HepG2 (cell line): ENCODE measurements at regions not wholly inside any gene's neighbourhood (a gene's known extent, or its start where the extent isn't known, plus 50 kb on each side); places are given as distances from the start of the nearest gene placed in this dataset.

Experiments
- ATAC-seq: fragments of 200-7000 bp; cut with Tn5 transposase; 3 replicates; pipeline ENCODE4 v1.9.1; 2020; ENCODE audit warnings: mild to moderate bottlenecking, moderate library complexity
- BruUV-seq: library from RNA; stranded (reverse); fragments of 400-500 nt; replicated peaks from 2 replicates; lab custom pipeline; 2021; lab: Mats Ljungman, UMichigan
- CTCF ChIA-PET: fragments of 300-600 bp; formaldehyde crosslinking; extraction: SDS; loops from one replicate; lab custom pipeline; 2021; ENCODE audit warnings: low total read pairs, inconsistent platforms, low intra/inter-chr PET ratio; lab: Yijun Ruan, JAX
- POLR2A ChIA-PET: fragments of 350-600 bp; sonication (Branson Sonifier 250); formaldehyde crosslinking; loops from one replicate; lab custom pipeline; 2020; ENCODE audit warnings: antibody characterized with exemption, inconsistent platforms; lab: Yijun Ruan, JAX
- DNase-seq: peaks from one replicate; pipeline ENCODE4 v3.0.0-alpha.2; 2015; ENCODE audit warnings: low spot score
- FAIRE-seq: peaks from 3 replicates; lab custom pipeline; 2011; peaks lifted over from hg19 to GRCh38; lab: Jason Lieb, UNC
- H2AFZ ChIP-seq: one replicate; pipeline ENCODE4 v1.6.1; 2011; ENCODE audit warnings: low read length, inconsistent platforms
- H3K27ac ChIP-seq: fragments of 300-600 bp; 3 replicates; pipeline ENCODE4 v1.8.0; 2011; ENCODE audit warnings: mixed run types, mild to moderate bottlenecking, mixed read lengths, low read length, inconsistent platforms; ENCODE audit not compliant: insufficient read depth; ENCODE audit errors: extremely low read length
- H3K27me3 ChIP-seq, 2 experiments: fragments of 200-600 bp in 1 of 2; 2 replicates in 1 of 2; 3 replicates in 1 of 2; pipeline versions ENCODE4 v1.6.0 to v1.8.0; 2011; ENCODE audit warnings: low read length in 2 of 2, mild to moderate bottlenecking in 2 of 2, moderate library complexity in 2 of 2, inconsistent platforms in 1 of 2; ENCODE audit not compliant: insufficient read depth in 2 of 2, control insufficient read depth in 1 of 2
- H3K36me3 ChIP-seq, 2 experiments: fragments of 200-600 bp in 1 of 2; replicated peaks in 1 of 2; 2 replicates in 1 of 2; 3 replicates in 1 of 2; pipeline versions ENCODE4 v1.5.1 to v1.8.0; 2011; ENCODE audit warnings: low read length in 2 of 2, inconsistent platforms in 1 of 2; ENCODE audit not compliant: insufficient read depth in 2 of 2, control insufficient read depth in 1 of 2
- H3K4me1 ChIP-seq: 2 replicates; pipeline ENCODE4 v1.5.1; 2012; ENCODE audit warnings: low read length, inconsistent platforms; ENCODE audit not compliant: insufficient read depth
- H3K4me2 ChIP-seq: 2 replicates; pipeline ENCODE4 v1.6.0; 2011; ENCODE audit warnings: low read depth, low read length, inconsistent platforms
- H3K4me3 ChIP-seq, 3 experiments: fragments of 200-600 bp in 1 of 3; sonication (generic), shearing (Covaris generic) in 1 of 3; replicated peaks in 1 of 3; 2 replicates each; pipeline ENCODE4 v1.5.1; 2011 to 2016; ENCODE audit warnings: low read length in 3 of 3, inconsistent platforms in 2 of 3, low read depth in 2 of 3, mild to moderate bottlenecking in 2 of 3, control low read depth in 1 of 3, mixed read lengths in 1 of 3; ENCODE audit not compliant: insufficient read depth in 1 of 3
- H3K79me2 ChIP-seq: one replicate; pipeline ENCODE4 v1.6.1; 2011; ENCODE audit warnings: low read length, inconsistent platforms; ENCODE audit not compliant: insufficient read depth
- H3K9ac ChIP-seq: 2 replicates; pipeline ENCODE4 v1.6.0; 2011; ENCODE audit warnings: mild to moderate bottlenecking, low read depth, low read length, inconsistent platforms; ENCODE audit not compliant: insufficient read depth
- H3K9me3 ChIP-seq: 2 replicates; pipeline ENCODE4 v1.5.1; 2012; ENCODE audit warnings: mild to moderate bottlenecking, low read length
- H4K20me1 ChIP-seq: 2 replicates; pipeline ENCODE4 v1.6.0; 2011; ENCODE audit warnings: inconsistent platforms, mild to moderate bottlenecking, low read length, moderate library complexity; ENCODE audit not compliant: insufficient read depth
- CBX2 ChIP-seq, 2 experiments: fragments of 200-600 bp in 1 of 2; sonication (generic); formaldehyde crosslinking in 1 of 2; IDR thresholded peaks; 2 replicates each; pipeline versions ENCODE4 v1.7.0 to v1.8.1; 2018 to 2022; ENCODE audit warnings: low read depth in 2 of 2, low read length in 1 of 2, mild to moderate bottlenecking in 1 of 2, missing genetic modification reagents in 1 of 2
- GATAD2A ChIP-seq: IDR thresholded peaks from 2 replicates; pipeline ENCODE4 v1.6.1; 2016
- GLI4 ChIP-seq: sonication (generic); formaldehyde crosslinking; IDR thresholded peaks from 2 replicates; pipeline ENCODE4 v1.5.1; 2020; ENCODE audit warnings: missing genetic modification reagents, mild to moderate bottlenecking, moderate library complexity, borderline replicate concordance
- KLF9 ChIP-seq: IDR thresholded peaks from 2 replicates; pipeline ENCODE4 v1.6.1; 2016; ENCODE audit warnings: low read depth
- RNF2 ChIP-seq: fragments of 450-650 bp; conservative IDR thresholded peaks from 2 replicates; pipeline ENCODE4 v1.6.1; 2016; ENCODE audit warnings: low read depth
- SMARCE1 ChIP-seq: fragments of 450-650 bp; IDR thresholded peaks from 2 replicates; pipeline ENCODE4 v1.6.1; 2017; ENCODE audit warnings: borderline replicate concordance
- SPEN ChIP-seq: sonication (generic); formaldehyde crosslinking; IDR thresholded peaks from 2 replicates; pipeline ENCODE4 v1.5.1; 2020; ENCODE audit warnings: low read depth, mild to moderate bottlenecking, missing genetic modification reagents
- TAF15 ChIP-seq: fragments of 200-400 bp; formaldehyde crosslinking; IDR thresholded peaks from one replicate; pipeline ENCODE4 v1.6.1; 2018; ENCODE audit warnings: mild to moderate bottlenecking, low read depth, low read length; ENCODE audit not compliant: poor library complexity, severe bottlenecking
- TP53 ChIP-seq: sonication (generic); formaldehyde crosslinking; conservative IDR thresholded peaks from 2 replicates; pipeline ENCODE4 v1.4.0; 2020; ENCODE audit warnings: missing genetic modification reagents
- WIZ ChIP-seq: sonication (generic); formaldehyde crosslinking; IDR thresholded peaks from 2 replicates; pipeline ENCODE4 v1.5.1; 2020; ENCODE audit warnings: mild to moderate bottlenecking, missing genetic modification reagents
- XRCC5 ChIP-seq: fragments of 200-400 bp; formaldehyde crosslinking; optimal IDR thresholded peaks from 2 replicates; pipeline ENCODE3; 2017; ENCODE audit warnings: mild to moderate bottlenecking, low read length
- ZBTB37 ChIP-seq: sonication (generic); formaldehyde crosslinking; IDR thresholded peaks from 2 replicates; pipeline ENCODE4 v1.4.0; 2020; ENCODE audit warnings: mild to moderate bottlenecking, missing genetic modification reagents
- ZNF205 ChIP-seq: IDR thresholded peaks from 2 replicates; pipeline ENCODE4 v1.6.1; 2018; ENCODE audit warnings: missing biosample characterization, missing genetic modification reagents
- ZNF382 ChIP-seq: sonication (generic); formaldehyde crosslinking; IDR thresholded peaks from 2 replicates; pipeline ENCODE4 v1.5.0; 2020; ENCODE audit warnings: missing genetic modification reagents, mild to moderate bottlenecking, borderline replicate concordance
- WGBS: methylation state at CpG from one replicate; pipeline ENCODE4 v1.1.6; 2017; ENCODE audit warnings: low lambda C conversion rate; 5-methylcytosine and 5-hydroxymethylcytosine counted together
- in situ Hi-C: cut with HindIII; loops from 2 replicates; pipeline ENCODE4 v1.10.0; 2017; ENCODE audit warnings: low pct_unique_long_range_greater_than_20kb; ENCODE audit not compliant: extremely low pct_ligation_motif_present
- intact Hi-C: fragments of 100-400 bp; cut with micrococcal nuclease; formaldehyde crosslinking; loops from one replicate; pipeline ENCODE4 v1.10.0; 2022; ENCODE audit not compliant: unreplicated experiment

- ATAC-seq (no peak), FAIRE-seq (no peak), DNase-seq (no peak)
- H3K27me3 ChIP-seq: no peaks in the 10 kb centered on the region
- intact Hi-C loops (no loop called here), in situ Hi-C loops (no loop called here)
- no peaks in the 10 kb centered on the region for H4K20me1 ChIP-seq
- ChIA-PET POLR2A (no interaction called here), CTCF (no interaction called here)
- H3K4me2 ChIP-seq: no peak overlapping the region
- H3K79me2 ChIP-seq: no peaks in the 10 kb centered on the region
- no peak overlapping the region for H3K4me3 ChIP-seq
- no peak overlapping the region for H3K9ac ChIP-seq
- no TSS peak for BruUV-seq
- no peak overlapping the region for H3K27ac ChIP-seq
- H3K36me3 ChIP-seq: no peaks in the 10 kb centered on the region
- peaks cover 63% of the 10 kb centered on the region for H3K9me3 ChIP-seq
- no peaks in the 10 kb centered on the region for H3K4me1 ChIP-seq
- WGBS: 2% methylated on average over 3 of the region's 3 CpGs
- no peak overlapping the region for H2AFZ ChIP-seq
- no peak for TF ChIP-seq ZNF205 (CRISPR knock-in tag)
- no peak for TF ChIP-seq XRCC5
- TF ChIP-seq WIZ: no peak
- no peak for TF ChIP-seq TAF15
These were observed 865.1 kb downstream of the EFNB2 start for GRCh38 chr13:105670179-105670990.

GRCh38 chr13:105665284-105665683 is 870.2 kb downstream of the EFNB2 start:
- Histone ChIP-seq H3K9ac (no peak overlapping the region), H3K4me1 (no peaks in the 10 kb centered on the region), H3K36me3 (no peaks in the 10 kb centered on the region), H3K27ac (no peak overlapping the region), H2AFZ (no peak overlapping the region), H3K79me2 (no peaks in the 10 kb centered on the region), H3K27me3 (no peaks in the 10 kb centered on the region), H3K4me3 (no peak overlapping the region), H3K4me2 (no peak overlapping the region), H3K9me3 (peaks cover 58% of the 10 kb centered on the region), H4K20me1 (no peaks in the 10 kb centered on the region)
- CTCF ChIA-PET: no interaction called here
- TF ChIP-seq SMARCE1 (no peak), TP53 (CRISPR knock-in tag) (no peak), GLI4 (CRISPR knock-in tag) (no peak), ZNF382 (CRISPR knock-in tag) (no peak), KLF9 (no peak), CBX2 (IDR thresholded peaks at IDR 0.05; ENCODE audit: low read depth, low read length) (no peak), CBX2 (CRISPR knock-in tag; IDR thresholded peaks at IDR 0.05; ENCODE audit: low read depth) (no peak), RNF2 (no peak), ZBTB37 (CRISPR knock-in tag) (no peak), SPEN (no peak), GATAD2A (CRISPR knock-in tag) (no peak)
- FAIRE-seq: no peak
- intact Hi-C loops: no loop called here
- DNase-seq: no peak
- no peak for ATAC-seq
- POLR2A ChIA-PET: no interaction called here
- BruUV-seq: no TSS peak
- 0% methylated on average over 1 of the region's 1 CpG for WGBS
- in situ Hi-C loops: no loop called here
